Testis (tissue), 2 donors: ENCODE measurements at regions not wholly inside any gene's neighbourhood (a gene's known extent, or its start where the extent isn't known, plus 50 kb on each side); places are given as distances from the start of the nearest gene placed in this dataset.

ENCODE experiments used
- DNase-seq: peaks from one replicate; pipeline ENCODE4 v3.0.0-alpha.2; 2019
- H3K27ac ChIP-seq, 2 donors: fragments of 200-600 bp; sonication (generic); one replicate each; pipeline ENCODE4 v1.5.1; 2019
- H3K27me3 ChIP-seq: fragments of 200-600 bp; sonication (generic); one replicate; pipeline ENCODE4 v1.5.1; 2019
- H3K36me3 ChIP-seq: fragments of 200-600 bp; sonication (generic); one replicate; pipeline ENCODE4 v1.5.1; 2017; ENCODE audit warnings: low read depth; ENCODE audit errors: missing control alignments
- H3K4me1 ChIP-seq: fragments of 200-600 bp; sonication (generic); one replicate; pipeline ENCODE4 v1.5.1; 2019
- H3K4me3 ChIP-seq, 2 donors: fragments of 200-600 bp; sonication (generic); one replicate each; pipeline ENCODE4 v1.5.1; 2017 to 2019
- H3K9me3 ChIP-seq: fragments of 200-600 bp; sonication (generic); one replicate; pipeline ENCODE4 v1.5.1; 2017
- CTCF ChIP-seq, 3 experiments: fragments of 450-650 bp in 2 of 3; fragments of 200-600 bp in 1 of 3; sonication (generic) in 1 of 3; IDR thresholded peaks; one replicate each; pipeline ENCODE4 v1.5.1; 2016 to 2019; ENCODE audit warnings: antibody characterized with exemption in 3 of 3, mild to moderate bottlenecking in 2 of 3, moderate library complexity in 1 of 3
- POLR2A ChIP-seq: fragments of 450-650 bp; IDR thresholded peaks from one replicate; pipeline ENCODE4 v1.6.1; 2017; ENCODE audit warnings: antibody characterized with exemption, mild to moderate bottlenecking, moderate library complexity
- WGBS, 2 donors: methylation state at CpG; one replicate each; pipeline ENCODE4 v1.1.5; 2018; 5-methylcytosine and 5-hydroxymethylcytosine counted together
- intact Hi-C: fragments of 100-400 bp; cut with DNase I; formaldehyde crosslinking; loops from one replicate; pipeline ENCODE4 v1.15.1; 2023; ENCODE audit warnings: low total_unique reads

GRCh38 chrX:4905576-4905975, 1192.1 kb upstream of the PRKX start:
- 73 to 83% methylated on average over 5 to 6 of the region's 6 CpGs for WGBS, 2 donors
- intact Hi-C loops, result no loop called here
- no peak for DNase-seq
- Histone ChIP-seq H3K4me1 (no peaks in the 10 kb centered on the region), H3K9me3 (no peaks in the 10 kb centered on the region), H3K4me3 (no peak overlapping the region), H3K36me3 (no peaks in the 10 kb centered on the region), H3K27me3 (no peaks in the 10 kb centered on the region), H3K27ac (no peak overlapping the region)
- TF ChIP-seq POLR2A (no peak), CTCF (IDR thresholded peaks at IDR 0.05) (no peak)

- intact Hi-C loops, result no loop called here
- DNase-seq, result no peak
- 65 to 74% methylated on average over 2 of the region's 2 CpGs for WGBS, 2 donors
- no peaks in the 10 kb centered on the region for H3K9me3 ChIP-seq
- TF ChIP-seq CTCF (IDR thresholded peaks at IDR 0.05) (no peak), POLR2A (no peak)
- H3K4me3 ChIP-seq, result no peak overlapping the region
- H3K27ac ChIP-seq, result no peak overlapping the region
- H3K27me3 ChIP-seq, result no peaks in the 10 kb centered on the region
- H3K4me1 ChIP-seq, result no peaks in the 10 kb centered on the region
- no peaks in the 10 kb centered on the region for H3K36me3 ChIP-seq
Observed at GRCh38 chrX:4881277-4881676, 1167.8 kb upstream of the PRKX start.

- Histone ChIP-seq H3K4me1 (no peaks in the 10 kb centered on the region), H3K36me3 (no peaks in the 10 kb centered on the region), H3K27me3 (no peaks in the 10 kb centered on the region), H3K9me3 (no peaks in the 10 kb centered on the region), H3K27ac (no peak overlapping the region), H3K4me3 (no peak overlapping the region)
- no peak for DNase-seq
- TF ChIP-seq CTCF (IDR thresholded peaks at IDR 0.05) (no peak), POLR2A (no peak)
- 64 to 85% methylated on average over 3 of the region's 3 CpGs for WGBS, 2 donors
- intact Hi-C loops, result no loop called here
Observed at GRCh38 chrX:4878640-4879039, 1165.2 kb upstream of the PRKX start.

- WGBS, 2 donors, result 71 to 81% methylated on average over 3 of the region's 3 CpGs
- Histone ChIP-seq H3K9me3 (no peaks in the 10 kb centered on the region), H3K27ac (no peak overlapping the region), H3K36me3 (no peaks in the 10 kb centered on the region), H3K4me1 (no peaks in the 10 kb centered on the region), H3K27me3 (no peaks in the 10 kb centered on the region), H3K4me3 (no peak overlapping the region)
- TF ChIP-seq CTCF (IDR thresholded peaks at IDR 0.05) (no peak), POLR2A (no peak)
- intact Hi-C loops, result no loop called here
- DNase-seq, result no peak
Observed at GRCh38 chrX:4876268-4876667, 1162.8 kb upstream of the PRKX start.

- H3K4me3 ChIP-seq, result no peak overlapping the region
- TF ChIP-seq POLR2A, result no peak
- no peak for TF ChIP-seq CTCF (IDR thresholded peaks at IDR 0.05)
- 93 to 100% methylated on average over 2 of the region's 2 CpGs for WGBS, 2 donors
- H3K27me3 ChIP-seq, result no peaks in the 10 kb centered on the region
- H3K27ac ChIP-seq, result no peak overlapping the region
- intact Hi-C loops, result no loop called here
- H3K36me3 ChIP-seq, result no peaks in the 10 kb centered on the region
- no peaks in the 10 kb centered on the region for H3K9me3 ChIP-seq
- no peak for DNase-seq
- H3K4me1 ChIP-seq, result no peaks in the 10 kb centered on the region
Observed at GRCh38 chrX:4851534-4851933, 1138.1 kb upstream of the PRKX start.
